Skeletal muscle tissue (tissue), 3 donors: ENCODE measurements at regions not wholly inside any gene's neighbourhood (a gene's known extent, or its start where the extent isn't known, plus 50 kb on each side); places are given as distances from the start of the nearest gene placed in this dataset.
"Not testable (repeated sequence)": the region's sequence is repeated elsewhere in the genome, so short reads cannot be mapped to it uniquely, and the experiment has no call there.

Experiments
- H3K27ac ChIP-seq: one replicate; pipeline ENCODE4 v1.7.0; 2013; ENCODE audit warnings: mild to moderate bottlenecking, low read depth, low read length, inconsistent platforms
- H3K27me3 ChIP-seq, 3 donors: one replicate each; pipeline ENCODE4 v1.7.0; 2013; ENCODE audit warnings: low read length in 3 of 3; ENCODE audit not compliant: control insufficient read depth in 3 of 3, insufficient read depth in 3 of 3
- H3K36me3 ChIP-seq, 3 donors: one replicate each; pipeline ENCODE4 v1.7.0; 2013; ENCODE audit warnings: low read length in 3 of 3; ENCODE audit not compliant: control insufficient read depth in 3 of 3, insufficient read depth in 3 of 3
- H3K4me1 ChIP-seq, 3 donors: one replicate each; pipeline ENCODE4 v1.7.0; 2013; ENCODE audit warnings: low read length in 3 of 3, mild to moderate bottlenecking in 3 of 3; ENCODE audit not compliant: control insufficient read depth in 3 of 3, insufficient read depth in 3 of 3
- H3K4me3 ChIP-seq, 3 donors: one replicate each; pipeline ENCODE4 v1.7.0; 2013; ENCODE audit warnings: low read length in 3 of 3
- H3K9ac ChIP-seq, 3 donors: one replicate each; pipeline ENCODE4 v1.7.0; 2013; ENCODE audit warnings: low read length in 3 of 3, mild to moderate bottlenecking in 3 of 3, moderate library complexity in 2 of 3, low read depth in 1 of 3
- H3K9me3 ChIP-seq, 3 donors: one replicate each; pipeline ENCODE4 v1.7.0; 2013; ENCODE audit warnings: low read length in 3 of 3; ENCODE audit not compliant: control insufficient read depth in 3 of 3
- donor health status: Osteomylitis.

DNA sequence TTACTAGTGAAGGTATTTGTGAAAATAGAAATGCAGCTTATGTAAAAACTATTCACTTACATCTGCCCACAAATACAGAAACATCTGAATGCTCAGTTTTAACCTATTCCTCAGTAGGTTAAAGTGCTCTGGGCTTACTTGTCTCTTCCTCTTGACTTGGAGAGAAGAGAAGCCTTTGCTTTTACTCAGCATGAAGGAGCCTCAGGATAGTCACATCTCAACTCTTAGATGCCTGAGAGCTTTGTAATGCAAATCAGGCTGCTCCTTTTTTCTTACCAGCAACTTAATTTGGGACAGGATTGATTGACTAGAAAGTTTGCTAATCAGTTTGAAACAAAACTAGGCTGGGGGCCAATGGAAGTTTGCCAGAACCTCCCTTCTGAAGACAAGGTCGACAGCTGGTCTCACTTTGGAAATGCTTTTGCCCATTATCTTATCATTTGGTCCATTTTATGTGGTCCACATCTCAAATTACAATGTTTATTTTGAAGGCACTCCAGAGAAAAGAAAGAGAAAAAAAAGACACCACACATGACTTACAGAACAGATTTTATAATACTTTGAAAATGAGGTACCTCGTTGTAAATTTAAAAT lies 274.9 kb upstream of the FRG1 start:
- H3K27ac ChIP-seq, H3K27me3 ChIP-seq, H3K4me3 ChIP-seq, H3K4me1 ChIP-seq, H3K36me3 ChIP-seq, H3K9ac ChIP-seq, H3K9me3 ChIP-seq: not testable (repeated sequence)

DNA sequence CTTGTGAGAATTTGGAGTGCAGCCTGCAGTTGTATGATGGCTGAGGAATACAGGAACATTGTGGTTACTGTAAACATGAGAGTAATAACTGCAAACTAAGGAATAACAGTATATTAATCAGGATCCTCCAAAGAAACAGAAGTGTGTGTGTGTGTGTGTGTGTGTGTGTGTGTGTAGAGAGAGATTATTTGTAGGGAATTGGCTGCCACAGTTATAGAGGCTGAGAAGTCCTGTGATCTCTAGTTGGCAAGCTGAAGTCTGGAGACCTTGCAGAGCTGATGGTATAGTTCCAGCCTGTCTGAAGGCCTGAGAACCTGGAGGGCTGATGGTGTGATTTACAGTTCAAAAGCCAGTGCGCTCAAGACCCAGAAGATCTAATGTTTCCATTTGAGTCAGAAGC lies 273.3 kb upstream of the FRG1 start:
- not testable (repeated sequence) for H3K27ac ChIP-seq, H3K4me1 ChIP-seq, H3K36me3 ChIP-seq, H3K9ac ChIP-seq, H3K27me3 ChIP-seq, H3K9me3 ChIP-seq, H3K4me3 ChIP-seq

DNA sequence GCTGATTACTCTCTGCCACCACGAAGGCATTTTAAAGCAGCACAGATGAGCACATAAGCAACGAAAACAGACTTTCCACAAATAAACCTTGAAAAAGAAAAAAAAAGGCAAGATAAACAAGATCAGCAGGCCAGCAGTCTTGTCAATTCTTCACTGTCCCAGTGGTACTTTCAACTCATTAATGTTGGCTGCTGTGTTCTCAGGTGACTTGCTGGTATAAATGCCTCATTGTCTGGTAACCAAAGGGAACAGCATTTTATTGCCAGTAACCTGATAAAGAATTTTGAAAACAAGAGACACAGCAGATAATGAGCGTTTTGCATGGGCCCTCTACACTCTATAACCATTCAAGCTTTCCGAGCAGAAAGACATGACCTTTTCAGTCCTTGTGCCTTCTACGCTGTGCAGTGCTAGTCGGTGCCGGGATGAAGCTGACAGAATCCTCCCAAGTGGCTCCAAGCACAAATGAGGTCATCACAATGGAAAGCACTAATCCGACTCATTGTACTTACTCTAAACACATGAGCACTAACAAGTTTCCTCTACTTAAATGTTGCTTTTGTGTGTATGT lies 242.9 kb upstream of the FRG1 start:
- not testable (repeated sequence) for H3K27me3 ChIP-seq, H3K9ac ChIP-seq, H3K4me1 ChIP-seq, H3K27ac ChIP-seq, H3K4me3 ChIP-seq, H3K36me3 ChIP-seq, H3K9me3 ChIP-seq

DNA sequence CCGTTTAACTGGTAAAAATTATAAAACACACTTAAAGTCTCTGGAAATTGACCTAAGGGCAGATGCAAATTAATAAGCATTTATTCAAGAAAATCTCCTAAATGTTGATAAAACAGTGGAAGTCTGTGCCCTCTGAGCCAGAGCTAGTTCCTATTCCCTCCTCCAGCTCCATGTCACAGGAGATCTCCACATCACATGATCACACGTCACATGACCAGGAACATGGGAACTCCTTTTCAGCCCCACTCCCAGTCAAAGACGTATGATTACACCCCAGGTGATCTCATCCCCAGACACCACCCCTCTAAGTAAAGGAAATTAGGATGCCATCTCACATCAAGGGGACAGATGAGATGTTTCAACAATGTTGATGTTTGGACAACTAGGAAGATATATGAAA lies 237.7 kb upstream of the FRG1 start:
- not testable (repeated sequence) for H3K9me3 ChIP-seq, H3K36me3 ChIP-seq, H3K27ac ChIP-seq, H3K4me3 ChIP-seq, H3K4me1 ChIP-seq, H3K27me3 ChIP-seq, H3K9ac ChIP-seq

DNA sequence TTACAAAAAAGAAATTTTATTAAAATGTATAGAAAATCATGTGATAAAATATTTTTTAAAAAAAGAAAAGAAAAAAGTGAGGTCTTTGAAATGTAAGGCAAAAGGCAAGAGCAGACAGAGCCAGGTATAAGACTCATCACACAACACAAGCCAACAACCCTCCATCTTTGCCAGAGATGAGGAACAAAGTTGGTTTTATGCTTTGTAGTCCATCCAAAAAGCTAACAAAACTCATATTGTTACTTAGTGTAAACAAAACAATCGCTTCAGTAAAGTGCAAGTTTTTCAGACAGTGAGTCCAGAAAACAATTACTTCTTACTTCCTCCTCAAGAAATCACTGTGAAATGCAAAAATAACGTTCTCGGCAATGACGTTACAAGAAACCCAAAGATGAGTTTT lies 233.9 kb upstream of the FRG1 start:
- H3K27me3 ChIP-seq, H3K27ac ChIP-seq, H3K36me3 ChIP-seq, H3K4me3 ChIP-seq, H3K9me3 ChIP-seq, H3K9ac ChIP-seq, H3K4me1 ChIP-seq: not testable (repeated sequence)

DNA sequence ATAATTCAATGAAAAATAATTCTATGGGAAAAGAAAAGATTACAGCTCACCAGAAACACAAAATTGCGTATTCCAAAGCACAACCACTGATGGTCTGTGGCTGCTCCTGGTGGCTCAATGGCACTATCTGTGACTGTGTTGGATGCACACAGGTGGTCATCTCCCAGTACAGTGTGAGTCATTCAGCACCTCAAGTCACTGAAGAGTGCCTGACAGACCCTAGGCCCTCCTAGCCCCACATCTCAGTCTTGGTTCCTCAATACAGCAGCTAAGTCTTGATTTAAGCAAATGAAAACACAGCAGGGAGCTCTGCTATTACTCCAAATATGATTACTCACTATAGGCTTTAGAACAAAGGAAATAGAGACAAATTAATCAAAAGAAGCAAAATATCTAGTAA lies 233.4 kb upstream of the FRG1 start:
- H3K9me3 ChIP-seq, H3K4me1 ChIP-seq, H3K9ac ChIP-seq, H3K4me3 ChIP-seq, H3K27me3 ChIP-seq, H3K36me3 ChIP-seq, H3K27ac ChIP-seq: not testable (repeated sequence)

DNA sequence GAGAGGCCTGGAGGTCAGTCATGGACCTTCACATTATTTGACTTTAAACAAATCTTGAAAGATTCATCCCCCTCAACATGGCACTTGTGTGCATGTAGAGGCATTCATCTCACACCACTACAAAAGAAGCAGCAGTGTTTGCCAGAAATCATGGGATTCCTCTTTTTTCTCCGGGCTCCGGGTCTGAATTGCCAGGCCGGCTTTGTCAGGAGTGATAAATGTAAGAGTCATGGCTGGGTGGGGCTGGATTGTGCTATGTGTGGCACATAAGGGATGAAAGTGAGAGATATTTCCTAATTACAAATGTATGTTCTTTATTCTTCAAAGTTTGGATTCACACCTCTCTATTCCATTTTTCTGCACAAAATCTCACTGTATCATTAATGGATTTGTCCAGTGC lies 228.7 kb upstream of the FRG1 start:
- not testable (repeated sequence) for H3K4me3 ChIP-seq, H3K27me3 ChIP-seq, H3K9me3 ChIP-seq, H3K36me3 ChIP-seq, H3K4me1 ChIP-seq, H3K27ac ChIP-seq, H3K9ac ChIP-seq

DNA sequence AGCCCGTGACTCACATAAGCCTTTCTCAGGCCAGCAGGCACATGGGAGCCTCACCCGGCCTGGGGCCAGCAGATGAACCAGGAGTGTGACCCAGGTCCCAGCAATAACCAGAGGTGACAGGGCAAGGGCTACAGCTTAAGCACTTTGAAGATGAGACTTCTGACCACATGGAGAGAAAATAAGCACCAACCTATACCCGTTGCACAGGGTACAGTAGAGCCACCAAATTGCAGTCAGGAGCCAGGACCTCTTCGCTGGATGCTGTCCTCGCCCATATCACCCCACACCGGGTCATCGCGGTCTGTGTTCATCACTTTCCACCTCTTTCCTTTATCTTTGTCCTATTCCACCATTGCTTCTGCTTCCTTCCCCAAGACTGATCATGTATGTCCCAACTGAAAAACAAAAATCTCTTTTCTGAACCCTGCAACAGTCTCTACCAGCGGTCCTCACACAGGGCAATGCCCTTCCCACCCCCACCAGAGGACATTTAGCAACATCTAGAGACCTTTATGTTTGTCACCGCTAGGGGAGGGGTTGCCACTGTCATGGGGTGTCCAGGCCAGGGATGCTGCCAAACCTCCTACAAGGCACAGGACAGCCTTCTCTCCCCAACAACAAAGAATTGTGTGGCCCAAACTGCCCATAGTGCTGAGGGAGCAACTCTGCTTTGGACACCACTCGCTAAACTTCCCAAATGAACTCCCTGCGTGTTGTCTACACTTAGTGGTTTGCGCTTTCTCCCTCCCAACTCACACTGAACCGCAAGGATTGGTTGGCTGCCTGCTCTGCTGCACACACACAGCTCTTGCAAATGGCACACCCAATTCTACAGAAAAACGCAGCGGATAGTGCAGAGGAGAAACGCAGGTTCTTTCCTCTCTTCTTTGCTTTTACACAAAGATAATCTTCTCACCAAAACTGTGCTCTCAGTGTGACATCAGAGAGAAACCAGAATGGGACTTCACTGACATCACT lies 219.4 kb upstream of the FRG1 start:
- H3K36me3 ChIP-seq, H3K9me3 ChIP-seq, H3K27me3 ChIP-seq, H3K4me3 ChIP-seq, H3K27ac ChIP-seq, H3K9ac ChIP-seq, H3K4me1 ChIP-seq: not testable (repeated sequence)

DNA sequence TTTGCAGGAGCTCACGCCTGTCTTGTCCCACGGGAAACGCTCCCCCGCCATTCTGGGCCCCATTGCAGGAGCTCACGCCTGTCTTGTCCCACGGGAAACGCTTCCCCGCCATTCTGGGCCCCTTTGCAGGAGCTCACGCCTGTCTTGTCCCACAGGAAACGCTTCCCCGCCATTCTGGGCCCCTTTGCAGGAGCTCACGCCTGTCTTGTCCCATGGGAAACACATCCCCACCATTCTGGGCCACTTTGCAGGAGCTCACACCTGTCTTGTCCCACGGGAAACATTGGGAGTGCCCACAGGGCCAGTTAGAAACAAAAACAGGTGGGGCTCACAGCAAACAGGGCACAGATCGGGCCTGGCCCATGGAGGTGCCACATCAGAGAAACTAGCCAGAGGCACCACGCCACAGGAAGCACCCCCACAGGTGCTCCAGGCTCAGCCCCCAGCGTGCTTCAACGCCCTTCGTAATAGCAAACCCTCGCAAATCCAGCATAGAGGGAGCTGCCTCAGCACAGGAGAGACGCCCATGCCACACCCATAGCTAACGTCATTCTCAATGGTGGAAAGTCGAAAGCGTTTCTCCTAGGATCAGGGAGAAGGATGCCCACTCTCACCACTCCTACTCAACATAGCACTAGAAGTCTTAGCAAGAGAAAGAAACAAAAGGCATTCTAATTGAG lies 218.2 kb upstream of the FRG1 start:
- not testable (repeated sequence) for H3K36me3 ChIP-seq, H3K9ac ChIP-seq, H3K4me1 ChIP-seq, H3K9me3 ChIP-seq, H3K27me3 ChIP-seq, H3K4me3 ChIP-seq, H3K27ac ChIP-seq

DNA sequence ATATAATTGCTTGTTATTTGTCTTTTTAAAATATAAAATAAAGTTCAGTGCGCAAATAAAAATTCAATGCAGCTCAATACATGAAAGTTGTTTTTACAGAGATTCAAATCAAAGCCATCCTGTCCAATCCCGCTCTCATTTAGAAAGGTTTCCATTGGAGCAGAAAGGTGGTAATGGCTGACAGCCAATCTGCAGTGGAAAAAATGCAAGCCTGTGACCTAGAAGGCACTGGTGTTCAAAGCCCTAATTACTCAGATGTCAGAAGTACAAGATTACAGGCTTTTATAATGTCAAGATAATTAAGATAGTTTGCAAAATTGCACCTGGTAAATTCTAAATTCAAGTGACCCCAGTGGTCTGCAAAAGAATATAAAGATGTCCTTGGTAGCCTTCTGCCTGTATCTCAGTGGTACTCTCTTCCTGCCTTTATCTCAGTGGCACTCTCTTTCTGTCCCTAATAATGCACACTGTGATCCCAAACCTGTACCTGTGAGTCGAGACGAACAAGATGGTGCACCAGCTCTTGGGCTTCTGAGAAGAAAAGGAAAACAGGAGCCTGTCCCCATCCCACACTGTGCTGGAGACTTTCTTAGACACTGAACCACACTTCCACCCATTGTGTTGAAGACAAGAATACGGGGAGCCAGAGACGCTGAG lies 212.6 kb upstream of the FRG1 start:
- H3K27ac ChIP-seq, H3K4me3 ChIP-seq: not testable (repeated sequence)

More for the DNA sequence above, 212.6 kb upstream of the FRG1 start:
- not testable (repeated sequence) for H3K9ac ChIP-seq, H3K36me3 ChIP-seq, H3K4me1 ChIP-seq, H3K9me3 ChIP-seq, H3K27me3 ChIP-seq
